Testis (tissue), 2 donors: ENCODE measurements at regions not wholly inside any gene's neighbourhood (a gene's known extent, or its start where the extent isn't known, plus 50 kb on each side); places are given as distances from the start of the nearest gene placed in this dataset.

ENCODE experiments used
- DNase-seq: peaks from one replicate; pipeline ENCODE4 v3.0.0-alpha.2; 2019
- H3K27ac ChIP-seq, 2 donors: fragments of 200-600 bp; sonication (generic); one replicate each; pipeline ENCODE4 v1.5.1; 2019
- H3K27me3 ChIP-seq: fragments of 200-600 bp; sonication (generic); one replicate; pipeline ENCODE4 v1.5.1; 2019
- H3K36me3 ChIP-seq: fragments of 200-600 bp; sonication (generic); one replicate; pipeline ENCODE4 v1.5.1; 2017; ENCODE audit warnings: low read depth; ENCODE audit errors: missing control alignments
- H3K4me1 ChIP-seq: fragments of 200-600 bp; sonication (generic); one replicate; pipeline ENCODE4 v1.5.1; 2019
- H3K4me3 ChIP-seq, 2 donors: fragments of 200-600 bp; sonication (generic); one replicate each; pipeline ENCODE4 v1.5.1; 2017 to 2019
- H3K9me3 ChIP-seq: fragments of 200-600 bp; sonication (generic); one replicate; pipeline ENCODE4 v1.5.1; 2017
- CTCF ChIP-seq, 3 experiments: fragments of 450-650 bp in 2 of 3; fragments of 200-600 bp in 1 of 3; sonication (generic) in 1 of 3; IDR thresholded peaks; one replicate each; pipeline ENCODE4 v1.5.1; 2016 to 2019; ENCODE audit warnings: antibody characterized with exemption in 3 of 3, mild to moderate bottlenecking in 2 of 3, moderate library complexity in 1 of 3
- POLR2A ChIP-seq: fragments of 450-650 bp; IDR thresholded peaks from one replicate; pipeline ENCODE4 v1.6.1; 2017; ENCODE audit warnings: antibody characterized with exemption, mild to moderate bottlenecking, moderate library complexity
- WGBS, 2 donors: methylation state at CpG; one replicate each; pipeline ENCODE4 v1.1.5; 2018; 5-methylcytosine and 5-hydroxymethylcytosine counted together
- intact Hi-C: fragments of 100-400 bp; cut with DNase I; formaldehyde crosslinking; loops from one replicate; pipeline ENCODE4 v1.15.1; 2023; ENCODE audit warnings: low total_unique reads

GRCh38 chrX:1719270-1719669, 104.4 kb downstream of the ASMT start:
- intact Hi-C loops, result no loop called here
- H3K4me1 ChIP-seq, result no peaks in the 10 kb centered on the region

DNA sequence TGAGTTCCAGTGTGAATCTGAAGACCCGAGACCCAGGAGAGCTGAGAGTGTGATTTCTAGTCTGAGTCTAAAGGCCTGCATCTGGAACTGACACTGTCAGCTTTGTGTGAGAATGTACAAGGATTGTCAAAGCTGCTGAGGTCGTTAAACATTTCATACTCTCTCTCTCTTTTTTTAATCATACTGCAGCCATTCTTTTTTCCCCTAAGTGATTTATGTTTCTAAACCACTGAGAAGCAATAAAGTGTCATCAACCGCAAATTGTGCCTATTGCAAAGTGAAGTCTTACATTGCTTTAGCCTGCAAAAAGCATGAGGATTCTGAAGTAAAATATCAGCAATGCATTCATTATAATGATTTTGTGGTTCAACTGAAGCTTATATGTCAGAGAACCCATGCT, 106.0 kb downstream of the ASMT start:
- Histone ChIP-seq H3K36me3 (no peaks in the 10 kb centered on the region), H3K27ac (no peak overlapping the region), H3K27me3 (no peaks in the 10 kb centered on the region), H3K9me3 (no peaks in the 10 kb centered on the region), H3K4me1 (no peaks in the 10 kb centered on the region), H3K4me3 (no peak overlapping the region)
- intact Hi-C loops, result no loop called here
- no peak for TF ChIP-seq CTCF (IDR thresholded peaks at IDR 0.05)
- TF ChIP-seq POLR2A, result no peak
- 62 to 63% methylated on average over 3 of the region's 3 CpGs for WGBS, 2 donors
- no peak for DNase-seq

More at GRCh38 chrX:1719270-1719669, 104.4 kb downstream of the ASMT start:
- no peak overlapping the region for H3K27ac ChIP-seq
- H3K9me3 ChIP-seq, result no peaks in the 10 kb centered on the region
- H3K27me3 ChIP-seq, result no peaks in the 10 kb centered on the region
- DNase-seq, result no peak
- no peak overlapping the region for H3K4me3 ChIP-seq
- WGBS, 2 donors, result 40 to 45% methylated on average over 2 of the region's 2 CpGs
- TF ChIP-seq POLR2A (no peak), CTCF (IDR thresholded peaks at IDR 0.05) (no peak)
- no peaks in the 10 kb centered on the region for H3K36me3 ChIP-seq

GRCh38 chrX:1725472-1725871, 110.6 kb downstream of the ASMT start:
- TF ChIP-seq POLR2A, result no peak
- no peak for TF ChIP-seq CTCF (IDR thresholded peaks at IDR 0.05)

DNA sequence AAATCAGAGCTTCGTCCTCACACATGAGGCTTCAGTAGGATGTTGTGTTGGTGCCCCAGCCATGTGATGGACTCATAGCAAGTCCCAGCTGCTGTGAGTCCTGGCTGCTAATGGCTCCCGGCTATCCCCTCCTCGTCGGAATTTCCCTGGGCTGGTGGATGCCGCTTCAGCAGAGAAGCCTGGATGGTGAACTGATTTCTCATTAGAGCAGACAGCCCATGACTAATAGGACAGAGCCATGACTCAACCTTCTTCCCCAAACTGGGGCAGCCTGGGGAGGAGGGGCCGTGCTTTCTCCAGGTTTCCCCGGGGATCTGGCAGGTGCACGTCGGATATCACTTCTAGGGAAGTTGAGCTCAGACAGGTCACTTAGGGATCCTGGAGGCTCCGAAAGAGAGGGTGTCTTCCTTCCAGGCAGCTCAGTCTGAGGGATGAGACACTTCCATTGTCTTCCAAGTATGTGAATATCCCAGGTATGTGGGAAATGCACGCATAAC, 112.7 kb downstream of the ASMT start:
- intact Hi-C loops, result no loop called here
- 68 to 78% methylated on average over 11 of the region's 11 CpGs for WGBS, 2 donors
- TF ChIP-seq POLR2A, result no peak
- no peaks in the 10 kb centered on the region for H3K27me3 ChIP-seq
- no peaks in the 10 kb centered on the region for H3K9me3 ChIP-seq
- no peak for DNase-seq
- H3K4me3 ChIP-seq, result no peak overlapping the region
- H3K27ac ChIP-seq, result no peak overlapping the region
- no peaks in the 10 kb centered on the region for H3K4me1 ChIP-seq
- H3K36me3 ChIP-seq, result no peaks in the 10 kb centered on the region

More at GRCh38 chrX:1725472-1725871, 110.6 kb downstream of the ASMT start:
- no peaks in the 10 kb centered on the region for H3K27me3 ChIP-seq
- H3K4me1 ChIP-seq, result no peaks in the 10 kb centered on the region
- no peak overlapping the region for H3K4me3 ChIP-seq
- no peaks in the 10 kb centered on the region for H3K9me3 ChIP-seq
- H3K36me3 ChIP-seq, result no peaks in the 10 kb centered on the region
- DNase-seq, result no peak
- H3K27ac ChIP-seq, result no peak overlapping the region
- intact Hi-C loops, result no loop called here
- 52 to 72% methylated on average over 8 of the region's 8 CpGs for WGBS, 2 donors

DNA sequence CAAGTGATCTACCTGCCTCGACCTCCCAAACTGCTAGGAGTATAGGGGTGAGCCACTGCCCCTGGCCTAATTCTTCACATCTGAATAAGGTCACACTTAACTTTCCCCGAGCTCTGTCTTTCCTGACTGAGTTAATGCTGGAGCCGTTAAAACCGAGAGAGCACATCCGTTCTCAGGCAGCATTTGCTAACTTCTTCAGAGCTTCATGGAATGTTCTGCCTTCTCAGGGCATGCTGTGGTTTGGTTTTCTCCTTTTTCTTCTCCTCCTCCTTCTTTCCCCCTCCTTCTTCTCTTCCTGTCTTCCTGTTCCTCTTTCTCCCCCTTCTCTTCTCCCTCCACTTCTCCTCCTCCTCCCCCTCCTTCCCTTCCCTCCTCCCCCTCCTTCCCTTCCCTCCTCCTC, 119.9 kb downstream of the ASMT start:
- H3K4me3 ChIP-seq, result no peak overlapping the region
- no peak for DNase-seq
- TF ChIP-seq CTCF (IDR thresholded peaks at IDR 0.05), result no peak
- TF ChIP-seq POLR2A, result no peak
- H3K9me3 ChIP-seq, result no peaks in the 10 kb centered on the region
- no peaks in the 10 kb centered on the region for H3K4me1 ChIP-seq
- H3K27ac ChIP-seq, result no peak overlapping the region
- no peaks in the 10 kb centered on the region for H3K27me3 ChIP-seq
- WGBS, 2 donors, result 58 to 64% methylated on average over 5 of the region's 5 CpGs
- intact Hi-C loops, result no loop called here
- no peaks in the 10 kb centered on the region for H3K36me3 ChIP-seq
